GM19397 (cell line): ENCODE measurements at regions not wholly inside any gene's neighbourhood (a gene's known extent, or its start where the extent isn't known, plus 50 kb on each side); places are given as distances from the start of the nearest gene placed in this dataset.
"Not testable (repeated sequence)": the region's sequence is repeated elsewhere in the genome, so short reads cannot be mapped to it uniquely, and the experiment has no call there.

Source experiments
- ATAC-seq: cut with Tn5 transposase; IDR thresholded peaks from one replicate; pipeline ENCODE4 v1.9.1; 2021; ENCODE audit warnings: mild to moderate bottlenecking, moderate library complexity; ENCODE audit not compliant: unreplicated experiment

DNA sequence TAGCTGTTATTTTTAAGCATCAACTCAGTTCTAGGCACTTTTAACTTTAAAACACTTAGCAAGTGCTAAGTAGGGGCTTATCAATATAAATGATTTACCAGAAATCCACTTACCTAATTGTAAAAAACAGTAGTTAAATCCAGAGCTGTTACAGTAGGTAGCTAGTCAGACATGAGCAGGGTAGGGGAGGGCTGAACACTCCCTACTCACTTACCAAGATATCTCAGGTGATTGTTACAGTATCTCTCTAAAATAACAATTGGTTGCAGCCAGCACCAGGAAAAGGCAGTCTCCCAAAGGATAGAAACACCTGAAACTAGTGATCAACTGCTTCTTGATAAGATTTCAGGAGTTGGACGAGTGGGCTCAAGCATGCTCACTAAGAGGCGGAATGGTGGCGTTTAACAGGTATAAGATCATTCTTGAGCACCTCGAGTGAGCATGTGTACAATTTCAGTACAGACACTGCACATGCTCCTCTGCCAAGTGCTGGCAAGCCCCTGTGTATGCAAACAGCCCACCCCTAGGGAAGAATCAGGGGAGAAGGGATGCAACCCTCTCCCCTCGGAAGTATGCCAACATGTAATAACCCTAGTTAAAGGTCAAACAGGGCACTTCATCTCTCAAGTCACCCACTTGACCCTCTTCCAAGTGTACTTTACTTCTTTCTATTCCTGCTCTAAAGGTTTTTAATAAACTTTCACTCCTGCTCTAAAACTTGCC lies 1113.6 kb upstream of the SEL1L start:
- ATAC-seq = no peak

DNA sequence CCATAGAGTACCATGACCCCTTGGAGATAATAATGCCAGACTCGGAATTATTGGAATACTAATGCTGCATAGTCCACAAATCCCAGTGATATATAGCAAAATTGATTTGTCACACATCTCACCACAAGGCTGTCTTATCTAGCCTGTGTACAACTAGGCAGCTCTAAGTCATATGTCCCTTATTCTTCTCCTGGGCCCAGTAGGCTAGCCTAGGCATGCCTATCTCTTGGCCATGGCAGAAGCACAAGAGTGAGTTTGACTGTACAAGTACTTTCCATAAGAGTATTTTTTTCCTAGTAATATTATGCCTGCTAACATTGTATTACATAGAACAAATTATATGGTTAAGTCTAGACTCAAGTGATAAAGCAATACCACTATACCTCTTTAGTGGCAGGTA lies 1122.1 kb upstream of the SEL1L start:
- no peak for ATAC-seq

DNA sequence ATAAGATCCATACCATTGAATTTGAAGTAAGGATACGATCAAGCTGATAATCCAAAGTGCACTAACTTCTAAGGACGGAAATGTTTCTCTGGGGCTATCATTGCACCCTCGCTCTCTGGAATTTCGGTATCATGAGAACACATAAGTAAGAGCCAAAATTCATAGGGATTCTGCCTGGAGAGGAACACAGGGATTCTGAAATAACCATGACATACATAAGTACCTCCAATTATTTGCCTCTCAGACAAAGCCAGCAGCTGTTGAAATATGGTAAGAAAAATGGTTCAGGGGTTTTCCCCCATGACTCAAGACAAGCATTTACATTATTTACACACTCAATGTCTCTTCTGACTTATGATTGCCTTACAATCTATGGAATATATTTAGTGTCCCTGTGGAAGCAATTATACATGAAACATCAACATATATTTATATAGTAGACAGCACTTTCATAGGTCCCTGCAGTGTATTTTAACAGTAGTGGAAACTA lies 1123.6 kb upstream of the SEL1L start:
- ATAC-seq = no peak

DNA sequence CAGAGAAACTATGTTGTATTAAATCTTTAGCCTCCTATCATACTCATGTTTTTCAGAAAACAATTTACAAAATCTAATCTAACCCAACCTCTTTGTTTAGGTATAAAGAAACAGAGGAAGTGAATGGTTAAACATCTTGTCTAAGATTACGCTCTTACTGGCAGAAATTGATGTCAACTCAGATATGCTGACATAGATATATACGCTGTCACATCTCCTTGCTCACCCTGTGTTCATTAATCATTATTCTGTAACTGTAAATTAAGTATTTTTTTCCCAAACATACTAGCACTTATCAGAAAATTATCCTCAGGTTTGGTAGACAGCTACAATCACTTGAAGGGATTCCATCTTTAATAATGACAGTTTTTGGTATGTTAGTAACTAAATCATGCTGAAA lies 1127.6 kb upstream of the SEL1L start:
- ATAC-seq = no peak

DNA sequence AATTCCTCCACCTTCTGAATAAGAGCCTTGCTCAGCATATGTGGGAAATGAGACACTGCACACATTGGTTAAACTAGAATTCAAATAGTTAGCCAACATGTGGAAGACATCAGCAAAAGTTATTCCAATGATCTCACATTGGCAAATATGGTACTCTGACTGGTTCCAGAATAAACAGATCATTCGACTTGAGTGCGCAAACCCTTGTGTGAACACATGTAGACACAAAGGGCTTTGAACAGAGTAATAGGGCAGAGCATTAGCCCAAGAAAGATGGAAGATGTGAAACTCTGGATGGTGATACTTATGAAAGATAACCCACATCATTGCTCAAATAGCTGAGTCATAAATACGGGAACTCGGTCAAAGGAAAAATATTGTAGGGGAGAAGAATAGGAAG lies 1133.4 kb upstream of the SEL1L start:
- no peak for ATAC-seq

DNA sequence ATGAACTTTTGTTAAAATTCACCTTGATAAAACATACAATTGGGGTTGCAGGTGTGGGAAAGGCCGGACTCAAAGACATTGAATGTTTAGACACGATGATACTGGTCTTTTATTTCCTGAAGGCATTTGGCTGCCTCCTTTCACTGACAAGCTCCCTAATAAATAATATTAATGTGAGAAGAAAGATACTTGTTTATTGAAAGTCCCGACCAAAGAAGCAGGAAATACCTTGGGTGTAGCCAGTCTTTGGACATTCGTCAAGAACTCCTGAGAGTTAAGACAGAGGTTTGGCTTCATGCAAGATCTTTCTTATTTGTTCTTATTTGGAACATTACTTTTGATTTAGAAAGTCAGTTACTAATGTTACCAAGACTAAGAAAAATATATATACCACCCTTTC lies 1133.8 kb upstream of the SEL1L start:
- ATAC-seq = no peak

DNA sequence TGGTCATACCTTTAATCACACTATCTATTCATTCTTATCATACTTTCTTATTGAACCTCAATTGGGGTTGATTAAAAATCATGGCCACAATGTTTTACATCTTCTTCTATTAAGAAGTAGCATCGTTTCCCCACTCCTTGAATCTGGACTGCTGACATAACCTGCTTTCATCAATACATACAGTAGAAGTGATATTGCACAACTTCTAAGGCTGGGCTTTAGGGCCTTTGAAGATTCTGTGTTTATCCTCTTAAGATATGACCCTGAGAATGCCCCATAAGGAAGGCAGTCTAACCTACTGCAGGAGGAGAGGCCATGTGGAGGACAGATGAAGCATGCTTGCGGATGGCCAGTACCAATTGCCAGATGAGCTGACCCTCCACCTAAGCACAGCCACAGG lies 1142.8 kb upstream of the SEL1L start:
- ATAC-seq = no peak

DNA sequence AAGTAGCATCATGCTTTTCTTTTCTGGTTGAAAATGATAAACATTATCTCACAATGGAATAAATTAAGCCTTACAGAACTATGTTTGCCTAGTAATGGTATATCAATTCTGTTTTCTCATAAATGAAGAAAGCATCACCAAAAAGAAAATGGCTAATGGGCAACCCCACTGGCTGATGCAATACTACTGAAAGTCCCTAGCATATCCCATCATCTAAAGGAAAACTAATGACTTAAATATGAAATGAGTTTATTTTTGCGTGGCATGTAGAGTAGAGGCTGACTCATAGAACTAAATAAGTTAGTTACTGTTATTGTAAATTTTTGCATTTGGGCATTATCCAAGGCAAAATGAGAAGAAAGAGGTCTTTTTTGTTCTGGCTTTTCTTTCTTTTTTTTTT lies 1156.3 kb upstream of the SEL1L start:
- no peak for ATAC-seq

DNA sequence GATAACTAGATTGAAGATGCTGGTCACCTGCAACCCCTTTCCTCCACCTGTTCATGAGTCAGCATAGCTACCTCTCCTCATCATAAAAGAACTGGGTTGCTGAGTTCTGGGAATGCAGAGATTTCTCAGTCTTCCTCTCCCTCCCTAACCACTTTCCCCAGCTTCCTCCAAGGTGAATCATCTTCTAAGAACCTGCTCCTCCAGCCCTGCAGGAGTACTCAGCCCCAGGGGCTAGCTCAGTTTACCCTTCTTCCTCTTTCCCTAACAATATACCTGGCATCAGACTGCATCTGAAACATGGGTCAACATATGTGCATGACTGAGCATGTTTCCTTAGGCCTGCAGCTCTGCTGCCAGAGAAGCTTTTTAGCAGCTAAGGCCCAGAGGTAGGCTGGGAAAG lies 1157.5 kb upstream of the SEL1L start:
- ATAC-seq = not testable (repeated sequence)

DNA sequence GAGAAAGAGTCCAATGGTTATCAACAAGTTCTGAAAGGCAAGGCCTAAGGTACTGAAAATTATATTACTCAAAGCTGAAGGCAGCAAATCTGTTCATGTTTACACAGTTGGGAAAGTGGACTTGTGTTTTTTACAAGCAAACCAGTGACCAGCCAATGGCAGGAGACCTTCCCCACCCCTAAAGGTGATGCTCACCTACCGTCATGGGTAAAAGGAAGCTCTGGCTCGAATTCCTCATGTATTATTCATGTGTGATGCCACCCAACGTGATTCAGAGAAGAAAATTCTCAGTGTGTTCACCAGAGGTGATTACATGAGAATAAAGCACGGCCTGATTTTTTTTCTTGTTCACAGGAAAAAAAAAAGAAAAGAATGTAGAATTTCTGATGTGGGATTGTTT lies 1161.2 kb upstream of the SEL1L start:
- no peak for ATAC-seq

DNA sequence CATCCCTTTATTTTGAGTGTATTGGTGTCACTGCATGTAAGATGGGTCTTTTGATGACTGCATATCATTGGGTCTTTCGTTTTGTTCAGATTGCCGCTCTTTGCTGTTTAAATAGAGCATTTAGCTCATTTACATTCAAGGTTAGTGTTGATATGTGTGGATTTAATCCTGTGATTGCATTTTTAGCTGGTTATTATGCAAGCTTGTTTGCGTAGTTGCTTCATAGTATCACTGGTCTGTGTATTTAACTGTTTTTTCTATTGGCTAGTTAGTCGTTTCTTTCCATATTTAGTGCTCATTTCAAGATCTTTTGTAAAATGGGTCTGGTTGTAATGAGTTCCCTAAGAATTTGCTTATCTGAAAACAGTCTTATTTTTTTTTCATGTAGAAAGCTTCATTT lies 1170.6 kb upstream of the SEL1L start:
- ATAC-seq = no peak

DNA sequence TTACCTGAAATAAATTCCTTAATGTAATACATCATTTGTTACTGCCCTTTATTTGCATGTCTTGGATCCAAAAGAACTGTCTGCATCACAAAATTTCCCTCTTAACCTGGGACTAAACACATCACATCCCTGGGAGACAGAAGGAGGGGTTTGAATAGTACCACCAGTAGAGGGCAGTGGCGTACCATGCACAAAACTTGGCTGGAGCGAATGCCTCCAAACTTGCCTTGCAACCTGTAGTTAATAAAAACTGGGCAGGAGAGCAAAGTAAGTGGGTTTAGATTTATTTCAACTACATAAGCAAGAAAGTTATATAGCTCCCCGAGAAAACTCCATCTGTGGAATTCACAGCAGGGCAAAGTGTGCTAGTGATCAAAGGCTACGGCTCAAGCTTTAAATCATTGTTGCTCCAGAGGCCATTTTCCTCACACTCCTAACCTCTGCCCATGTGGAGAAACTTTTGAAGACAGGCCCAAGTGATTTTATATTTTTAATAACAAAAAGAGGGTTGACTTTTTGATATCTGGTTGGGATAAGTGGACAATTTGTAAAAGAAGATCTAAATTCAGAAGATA lies 1176.7 kb upstream of the SEL1L start:
- ATAC-seq = peak; percentile 73

DNA sequence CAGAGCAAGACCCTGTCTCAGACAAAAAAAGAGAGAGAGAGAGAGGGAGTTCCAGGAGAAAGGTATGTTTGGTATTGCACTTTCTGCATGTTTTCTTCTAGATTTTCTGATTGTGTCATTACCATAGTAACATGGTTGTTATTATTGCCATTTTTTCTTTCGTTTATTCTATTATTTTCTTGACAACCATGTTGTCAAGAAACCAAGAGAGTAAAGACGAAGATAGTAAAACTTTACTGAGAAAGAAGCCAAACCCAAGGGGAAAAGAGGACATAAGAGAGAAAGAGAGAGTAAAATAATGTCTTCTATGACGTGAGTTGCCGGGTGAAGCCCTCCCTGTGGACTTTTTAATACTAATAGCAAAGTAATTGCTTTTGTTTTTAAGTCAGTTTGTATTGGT lies 1186.0 kb upstream of the SEL1L start:
- ATAC-seq = no peak

DNA sequence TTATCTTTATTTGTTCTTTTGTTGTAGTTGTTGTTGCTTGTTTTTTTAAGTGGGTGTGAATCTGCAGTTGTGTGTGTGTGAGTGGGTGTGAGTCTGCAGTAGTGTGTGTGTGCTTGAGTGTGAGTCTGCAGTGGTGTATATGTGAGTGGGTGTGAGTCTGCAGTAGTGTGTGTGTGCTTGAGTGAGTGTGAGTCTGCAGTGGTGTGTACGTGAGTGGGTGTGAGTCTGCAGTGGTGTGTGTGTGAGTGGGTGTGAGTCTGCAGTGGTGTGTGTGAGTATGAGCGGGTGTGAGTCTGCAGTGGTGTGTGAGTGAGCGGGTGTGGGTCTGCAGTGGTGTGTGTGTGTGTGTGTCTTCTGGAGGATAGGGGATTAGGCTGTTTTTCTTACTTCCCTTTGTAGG lies 1186.8 kb upstream of the SEL1L start:
- no peak for ATAC-seq

DNA sequence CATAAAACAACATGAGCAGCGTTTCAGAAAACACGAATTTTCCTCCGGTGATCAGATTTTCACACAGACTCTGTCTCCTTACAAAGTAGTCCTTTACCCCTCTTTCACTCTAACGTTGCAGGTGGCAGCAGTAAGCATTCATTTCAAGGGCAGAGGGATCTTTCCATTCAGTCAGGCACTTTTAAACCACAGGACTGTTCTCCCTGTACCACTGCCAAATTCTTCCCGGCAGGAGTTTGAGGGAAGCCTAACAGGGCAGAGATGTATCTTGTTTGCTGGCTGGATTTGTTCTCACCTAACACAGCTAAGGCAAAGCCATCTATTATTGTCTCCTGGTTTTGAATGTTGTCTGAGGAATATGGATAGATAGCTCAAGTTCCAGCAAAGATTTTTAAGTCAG lies 1187.3 kb upstream of the SEL1L start:
- no peak for ATAC-seq

DNA sequence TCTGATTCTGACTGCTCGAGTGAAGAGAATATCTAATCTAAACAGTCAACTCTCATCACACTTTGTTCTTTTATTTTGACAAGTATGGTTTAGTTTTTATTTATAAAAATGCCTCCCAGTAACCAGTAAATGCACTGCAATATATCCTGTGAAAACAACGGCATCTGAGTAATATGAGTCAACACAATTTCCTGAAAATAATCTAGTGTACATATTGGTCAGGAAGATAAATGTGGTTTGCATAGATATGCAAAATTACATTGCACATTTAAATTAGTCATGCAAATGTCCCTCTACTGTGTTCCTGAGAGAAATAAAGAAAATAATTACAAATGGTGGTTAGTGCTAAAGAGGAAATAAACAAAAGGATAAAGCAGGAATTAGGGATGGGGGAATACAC lies 1190.7 kb upstream of the SEL1L start:
- ATAC-seq = no peak

DNA sequence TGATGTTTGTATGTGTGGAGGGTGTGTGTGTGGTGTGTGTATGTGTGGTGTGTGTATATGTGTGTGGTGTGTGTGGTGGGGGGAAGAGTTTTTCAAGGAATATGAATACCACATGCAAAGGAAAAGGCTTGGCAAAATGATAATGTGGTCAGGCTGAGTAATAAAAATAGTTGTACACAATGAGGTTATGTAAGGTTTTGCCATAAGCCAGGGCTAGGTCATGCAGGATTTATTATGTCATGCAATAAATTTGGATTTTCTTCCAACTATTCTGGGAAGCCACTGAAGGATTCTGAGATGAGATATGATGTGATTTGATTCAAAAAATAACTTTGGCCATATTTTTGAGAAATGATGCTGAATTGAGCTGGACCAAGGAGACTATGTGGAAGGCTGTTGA lies 1191.6 kb upstream of the SEL1L start:
- no peak for ATAC-seq

DNA sequence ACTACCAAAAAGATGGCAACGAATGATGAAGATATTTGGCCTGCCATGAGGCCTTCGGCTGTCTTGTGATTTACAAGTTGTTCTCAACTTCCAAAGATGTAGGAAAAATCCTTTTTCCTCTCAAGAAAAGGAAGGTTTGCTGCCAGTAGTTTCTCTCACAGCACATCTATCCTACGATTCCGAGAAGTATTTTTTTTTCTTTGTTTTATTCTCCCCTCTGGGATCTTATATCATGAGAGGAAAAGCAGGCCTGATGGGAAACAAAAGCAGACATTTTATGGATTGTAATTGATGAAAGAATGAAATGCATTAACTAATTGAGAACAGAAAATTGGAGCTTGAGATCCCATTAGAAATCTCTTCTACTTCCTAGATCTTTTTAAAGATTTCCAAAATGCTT lies 1197.9 kb upstream of the SEL1L start:
- no peak for ATAC-seq

DNA sequence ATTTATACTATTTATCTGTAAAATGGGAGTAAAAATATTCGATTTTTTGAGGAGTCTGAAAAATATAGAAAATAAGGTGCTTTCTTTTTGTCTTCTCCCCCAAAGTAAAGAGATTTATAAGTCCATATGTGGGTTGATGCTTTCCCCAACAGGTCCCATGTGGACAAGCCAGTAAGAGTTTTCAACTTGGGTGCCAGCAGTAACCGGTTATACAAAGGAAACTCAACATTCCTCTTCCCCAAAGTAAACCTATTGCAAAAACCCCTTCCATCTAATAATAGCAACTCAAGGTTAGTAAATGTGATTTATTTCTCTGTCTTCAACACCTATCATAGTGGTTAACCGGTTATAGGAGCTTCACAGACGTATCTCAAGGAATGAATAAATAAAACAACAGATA lies 1206.9 kb upstream of the SEL1L start:
- ATAC-seq = no peak

DNA sequence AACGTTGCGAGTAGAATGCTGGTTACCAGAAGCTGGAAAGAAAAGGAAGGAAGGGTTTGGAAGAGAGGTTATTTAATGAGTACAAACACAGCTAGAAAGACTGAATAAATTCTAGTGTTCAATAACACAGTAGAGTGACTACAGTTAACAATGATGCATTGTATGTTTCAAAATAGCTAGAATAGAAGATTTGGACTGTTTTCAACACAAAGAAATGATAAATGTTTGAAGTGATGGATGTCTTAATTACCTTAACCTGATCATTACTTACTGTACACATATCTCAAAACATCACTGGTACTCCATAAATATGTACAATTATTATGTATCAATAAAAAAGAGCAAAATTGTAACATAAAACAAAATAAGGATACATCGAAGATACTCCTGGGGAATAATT lies 1221.8 kb upstream of the SEL1L start:
- ATAC-seq = no peak

DNA sequence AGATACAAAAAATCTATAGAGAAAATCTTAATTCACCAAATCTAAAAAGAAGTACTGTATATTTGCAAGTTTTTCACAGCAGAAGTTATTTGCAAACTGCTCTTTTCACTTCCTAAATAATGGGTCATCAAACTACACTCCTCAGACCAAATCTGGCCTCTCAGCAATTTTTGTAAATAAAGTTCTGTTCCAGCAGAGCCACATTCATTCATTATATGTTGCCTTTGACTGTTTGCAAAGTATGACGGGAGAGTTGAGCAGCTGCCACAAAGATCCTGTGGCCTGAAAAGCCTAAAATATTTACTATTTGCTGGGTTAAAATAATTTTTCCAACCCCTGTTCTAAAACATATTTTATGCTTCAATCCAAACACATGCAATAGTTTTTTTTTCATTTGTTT lies 1222.3 kb upstream of the SEL1L start:
- ATAC-seq = no peak

DNA sequence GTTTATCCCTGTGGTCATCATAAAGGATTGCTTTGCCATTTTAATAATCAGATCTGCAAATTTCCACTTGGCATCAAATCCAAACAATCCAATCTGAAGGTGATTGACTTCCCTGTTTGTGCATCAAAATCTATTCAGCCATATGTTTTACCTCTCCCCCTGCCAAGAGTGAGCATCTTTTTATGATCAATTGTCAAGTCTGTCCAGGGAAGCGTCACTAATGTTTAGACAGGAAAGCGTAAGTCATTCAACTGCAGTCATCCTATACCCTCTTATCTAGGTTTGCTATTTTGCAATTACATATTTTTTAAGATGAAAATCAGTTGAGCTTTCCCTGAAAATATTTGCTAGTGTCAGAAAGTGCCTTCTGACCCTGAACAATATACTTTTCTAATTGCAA lies 1224.1 kb upstream of the SEL1L start:
- ATAC-seq = no peak

DNA sequence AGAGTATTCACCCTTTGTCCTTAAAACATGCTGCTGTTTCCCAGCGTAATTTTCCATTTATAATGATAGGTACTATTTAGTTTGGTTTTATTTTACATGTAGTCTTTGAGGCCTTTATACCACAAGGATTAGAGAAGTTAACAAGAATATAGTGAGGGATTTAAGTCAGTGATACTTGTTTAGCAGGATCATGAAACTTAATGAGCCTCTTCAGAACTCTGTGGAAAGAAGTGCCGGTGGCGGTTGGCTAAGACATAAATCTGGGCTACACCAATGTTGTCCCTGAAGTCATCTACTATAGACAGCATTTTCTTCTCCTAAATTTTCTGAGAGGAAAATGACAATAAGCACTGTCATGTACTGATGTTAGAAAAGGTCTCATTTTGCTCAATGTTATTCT lies 1226.0 kb upstream of the SEL1L start:
- no peak for ATAC-seq
